ENCODE measurements at regions not wholly inside any gene's neighbourhood (a gene's known extent, or its start where the extent isn't known, plus 50 kb on each side); places are given as distances from the start of the nearest gene placed in this dataset.

DNA sequence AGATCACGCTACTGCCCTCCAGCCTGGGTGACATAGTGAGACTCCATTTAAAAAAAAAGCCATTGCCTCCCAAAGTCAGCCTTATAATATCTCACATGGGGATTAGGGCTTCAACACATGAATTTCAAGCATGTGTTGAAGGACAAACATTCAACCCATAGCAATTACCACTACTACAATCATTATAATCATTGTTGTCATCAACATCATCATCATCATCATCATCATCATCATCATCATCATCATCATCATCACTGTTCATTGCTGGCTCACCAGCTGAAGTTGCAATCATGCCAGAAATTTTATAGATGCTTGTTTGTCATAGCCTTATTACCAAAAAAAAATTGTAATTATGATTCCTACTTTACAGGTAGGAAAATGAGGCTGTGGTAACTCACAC is 762.9 kb downstream of the METTL15 start:
- no peak for TF ChIP-seq BHLHE40 (IDR thresholded peaks at IDR 0.05; ENCODE audit: borderline replicate concordance)
- no peak for TF ChIP-seq L3MBTL2 (conservative IDR thresholded peaks at IDR 0.05)
- TF ChIP-seq FOXA1 (IDR thresholded peaks at IDR 0.05), result no peak
- no peak for TF ChIP-seq NFRKB (IDR thresholded peaks at IDR 0.05)
- TF ChIP-seq SP1 (IDR thresholded peaks at IDR 0.05), result no peak
- no peak for TF ChIP-seq FOXK2 (IDR thresholded peaks at IDR 0.05)
- TF ChIP-seq HDGF (IDR thresholded peaks at IDR 0.05; ENCODE audit: borderline replicate concordance), result no peak
